HCT116 (cell line): ENCODE measurements at regions not wholly inside any gene's neighbourhood (a gene's known extent, or its start where the extent isn't known, plus 50 kb on each side); places are given as distances from the start of the nearest gene placed in this dataset.

ENCODE experiments used
- ATAC-seq: fragments of 200-7000 bp; cut with Tn5 transposase; 2 replicates; pipeline ENCODE4 v1.9.1; 2020; ENCODE audit warnings: mild to moderate bottlenecking, moderate library complexity
- BruUV-seq: library from RNA; stranded (reverse); fragments of 400-500 nt; replicated peaks from 2 replicates; lab custom pipeline; 2021; lab: Mats Ljungman, UMichigan
- CTCF ChIA-PET: fragments of 300-600 bp; sonication (Branson Sonifier 250); formaldehyde crosslinking; loops from one replicate; lab custom pipeline; 2021; ENCODE audit warnings: antibody characterized with exemption; lab: Charles Lee
- POLR2A ChIA-PET: fragments of 300-600, 350-600 bp; sonication (Branson Sonifier 250); formaldehyde crosslinking; loops from one replicate; lab custom pipeline; 2021; ENCODE audit warnings: antibody characterized with exemption; lab: Charles Lee
- RAD21 ChIA-PET, 2 experiments: fragments of 300-600 bp; sonication (Branson Sonifier 250); formaldehyde crosslinking; loops; one replicate each; lab custom pipeline; 2023; ENCODE audit warnings: low total read pairs in 2 of 2; ENCODE audit not compliant: uncharacterized antibody in 2 of 2, unreplicated experiment in 2 of 2, low non-redundant PET in 1 of 2; lab: Charles Lee
- DNase-seq: peaks from one replicate; pipeline ENCODE4 v3.0.0-alpha.2; 2010; ENCODE audit warnings: low read depth, low spot score
- H2AFZ ChIP-seq: fragments of 200-600 bp; shearing (Covaris generic), sonication (generic); 2 replicates; pipeline ENCODE4 v1.6.1; 2017; ENCODE audit warnings: low read depth, mixed run types, mixed read lengths, antibody characterized with exemption, low read length; ENCODE audit not compliant: poor library complexity, severe bottlenecking
- H3K27ac ChIP-seq: 2 replicates; pipeline ENCODE4 v1.5.1; 2012; ENCODE audit warnings: low read depth, low read length
- H3K27me3 ChIP-seq: fragments of 200-600 bp; sonication (generic); 2 replicates; pipeline ENCODE4 v1.6.1; 2016; ENCODE audit warnings: mixed run types, low read length, mixed read lengths; ENCODE audit not compliant: insufficient read depth
- H3K36me3 ChIP-seq, 2 experiments: fragments of 200-500 bp in 1 of 2; fragments of 200-600 bp in 1 of 2; sonication (Bioruptor generic) in 1 of 2; sonication (generic) in 1 of 2; 2 replicates each; pipeline versions ENCODE4 v1.5.1 to v1.6.1; 2014 to 2016; ENCODE audit warnings: low read length in 2 of 2, inconsistent platforms in 1 of 2, mixed read lengths in 1 of 2, mixed run types in 1 of 2; ENCODE audit not compliant: insufficient read depth in 2 of 2, control insufficient read depth in 1 of 2
- H3K4me1 ChIP-seq, 2 experiments: fragments of 200-600 bp in 1 of 2; sonication (generic) in 1 of 2; 2 replicates each; pipeline versions ENCODE4 v1.5.1 to v1.6.1; 2012 to 2017; ENCODE audit warnings: low read length in 2 of 2, inconsistent platforms in 1 of 2, mild to moderate bottlenecking in 1 of 2, mixed read lengths in 1 of 2, mixed run types in 1 of 2, moderate library complexity in 1 of 2; ENCODE audit not compliant: insufficient read depth in 2 of 2, control insufficient read depth in 1 of 2
- H3K4me2 ChIP-seq: fragments of 200-600 bp; sonication (generic); 2 replicates; pipeline ENCODE4 v1.6.1; 2017; ENCODE audit warnings: mixed run types, low read length, mixed read lengths
- H3K4me3 ChIP-seq, 2 experiments: fragments of 200-600 bp in 1 of 2; sonication (generic) in 1 of 2; replicated peaks in 1 of 2; 2 replicates each; pipeline ENCODE4 v1.5.1; 2011 to 2016; ENCODE audit warnings: low read length in 2 of 2, control low read depth in 1 of 2, low read depth in 1 of 2, mild to moderate bottlenecking in 1 of 2, mixed read lengths in 1 of 2, mixed run types in 1 of 2
- H3K79me2 ChIP-seq: fragments of 200-600 bp; sonication (generic); 2 replicates; pipeline ENCODE4 v1.6.1; 2017; ENCODE audit warnings: mild to moderate bottlenecking, mixed run types, low read length, moderate library complexity, mixed read lengths; ENCODE audit not compliant: insufficient read depth
- H3K9ac ChIP-seq: fragments of 200-600 bp; sonication (generic); 2 replicates; pipeline ENCODE4 v1.6.1; 2016; ENCODE audit warnings: low read length, mixed read lengths
- H3K9me2 ChIP-seq: fragments of 200-600 bp; sonication (generic), shearing (Covaris generic); 2 replicates; pipeline ENCODE4 v1.6.1; 2017; ENCODE audit warnings: mixed run types, mild to moderate bottlenecking, moderate library complexity; ENCODE audit not compliant: insufficient read depth
- H3K9me3 ChIP-seq, 2 experiments: fragments of 200-500 bp in 1 of 2; fragments of 200-600 bp in 1 of 2; sonication (Bioruptor generic) in 1 of 2; sonication (generic) in 1 of 2; 2 replicates each; pipeline ENCODE4 v1.6.1; 2014 to 2017; ENCODE audit warnings: low read length in 2 of 2, mixed read lengths in 2 of 2, inconsistent platforms in 1 of 2, low read depth in 1 of 2, mild to moderate bottlenecking in 1 of 2, mixed run types in 1 of 2, moderate library complexity in 1 of 2; ENCODE audit not compliant: control insufficient read depth in 1 of 2, insufficient read depth in 1 of 2
- H4K20me1 ChIP-seq: fragments of 200-600 bp; sonication (generic), shearing (Covaris generic); 2 replicates; pipeline ENCODE4 v1.6.1; 2017; ENCODE audit warnings: mixed run types, mild to moderate bottlenecking, moderate library complexity; ENCODE audit not compliant: insufficient read depth
- ATF3 ChIP-seq: IDR thresholded peaks from 2 replicates; pipeline ENCODE4 v1.6.1; 2012
- CBX3 ChIP-seq: IDR thresholded peaks from 2 replicates; pipeline ENCODE4 v1.6.1; 2012; ENCODE audit warnings: low read depth
- EZH2phosphoT487 ChIP-seq: fragments of 200-600 bp; IDR thresholded peaks from 2 replicates; pipeline ENCODE4 v1.6.1; 2018; ENCODE audit warnings: antibody characterized with exemption, borderline replicate concordance
- POLR2A ChIP-seq: IDR thresholded peaks from 2 replicates; pipeline ENCODE4 v1.7.0; 2011; ENCODE audit warnings: borderline replicate concordance; ENCODE audit not compliant: insufficient read depth, insufficient read length; ENCODE audit errors: extremely low read depth
- POLR2AphosphoS5 ChIP-seq: IDR thresholded peaks from 2 replicates; pipeline ENCODE4 v1.6.1; 2011; ENCODE audit warnings: mild to moderate bottlenecking, low read depth, low read length, moderate library complexity
- SP1 ChIP-seq: IDR thresholded peaks from 2 replicates; pipeline ENCODE4 v1.6.1; 2012; ENCODE audit warnings: low read depth
- YY1 ChIP-seq: IDR thresholded peaks from 2 replicates; pipeline ENCODE4 v1.6.1; 2011; ENCODE audit warnings: low read length, low read depth, moderate library complexity, mild to moderate bottlenecking; ENCODE audit not compliant: insufficient replicate concordance; ENCODE audit errors: extremely low read depth
- ZBTB33 ChIP-seq: IDR thresholded peaks from 2 replicates; pipeline ENCODE4 v1.6.1; 2011; ENCODE audit warnings: mild to moderate bottlenecking, low read length, moderate library complexity; ENCODE audit not compliant: insufficient replicate concordance; ENCODE audit errors: extremely low read depth
- intact Hi-C: fragments of 100-400 bp; cut with micrococcal nuclease; formaldehyde crosslinking; loops from 2 replicates; pipeline ENCODE4 v1.10.0; 2022

GRCh38 chr1:209500993-209501392 is 82.5 kb upstream of the CAMK1G start:
- H3K9me2 ChIP-seq: no peaks in the 10 kb centered on the region
- BruUV-seq: no TSS peak
- CTCF ChIA-PET: no interaction called here
- H4K20me1 ChIP-seq: no peaks in the 10 kb centered on the region
- ATAC-seq (no peak), DNase-seq (no peak)
- no peak overlapping the region for H3K4me2 ChIP-seq
- H3K27me3 ChIP-seq: no peaks in the 10 kb centered on the region
- RAD21 ChIA-PET: no interaction called here
- TF ChIP-seq CBX3: 0 out of 2 replicates have a peak, but pooled peaks have one; percentile 34
- no peak for TF ChIP-seq EZH2phosphoT487
- no peak overlapping the region for H3K4me3 ChIP-seq
- H3K9ac ChIP-seq: no peak overlapping the region
- H3K36me3 ChIP-seq: no peaks in the 10 kb centered on the region
- no peak overlapping the region for H2AFZ ChIP-seq
- H3K79me2 ChIP-seq: no peaks in the 10 kb centered on the region
- intact Hi-C loops: no loop called here
- POLR2A ChIA-PET: no interaction called here
- no peaks in the 10 kb centered on the region for H3K9me3 ChIP-seq
- no peak overlapping the region for H3K27ac ChIP-seq
- H3K4me1 ChIP-seq: no peaks in the 10 kb centered on the region

GRCh38 chr1:209503196-209503595 is 80.3 kb upstream of the CAMK1G start:
- Histone ChIP-seq H3K4me1 (no peaks in the 10 kb centered on the region), H3K9me2 (no peaks in the 10 kb centered on the region), H4K20me1 (no peaks in the 10 kb centered on the region), H3K4me3 (no peak overlapping the region), H3K27me3 (no peaks in the 10 kb centered on the region), H3K9me3 (no peaks in the 10 kb centered on the region), H3K79me2 (no peaks in the 10 kb centered on the region), H2AFZ (no peak overlapping the region), H3K9ac (no peak overlapping the region), H3K4me2 (no peak overlapping the region)
- RAD21 ChIA-PET: no interaction called here
- POLR2A ChIA-PET: no interaction called here
- DNase-seq (no peak), ATAC-seq (no peak)
- CTCF ChIA-PET: no interaction called here
- intact Hi-C loops: no loop called here
- no TSS peak for BruUV-seq
- TF ChIP-seq POLR2AphosphoS5 (no peak), YY1 (no peak), POLR2A (no peak), ATF3 (no peak), ZBTB33 (no peak), SP1 (no peak)
- TF ChIP-seq, all 23 proteins: peak for 0
- no peak overlapping the region for H3K27ac ChIP-seq
- no peaks in the 10 kb centered on the region for H3K36me3 ChIP-seq
